ENCODE measurements at regions not wholly inside any gene's neighbourhood (a gene's known extent, or its start where the extent isn't known, plus 50 kb on each side); places are given as distances from the start of the nearest gene placed in this dataset.

- no peaks in the 10 kb centered on the region for H3K36me3 ChIP-seq (ENCODE audit: control insufficient read depth, low read length)
- TF ChIP-seq EZH2phosphoT487 (IDR thresholded peaks at IDR 0.05; ENCODE audit: borderline replicate concordance, low read length) = no peak
- TF ChIP-seq CTCF (IDR thresholded peaks at IDR 0.05; ENCODE audit: low read depth, low read length, poor library complexity, severe bottlenecking) = no peak
- H3K9me3 ChIP-seq (ENCODE audit: control insufficient read depth, insufficient read depth, low read length) = no peaks in the 10 kb centered on the region
- H3F3A ChIP-seq (ENCODE audit: control insufficient read depth, insufficient read depth) = no peaks in the 10 kb centered on the region
- no peak overlapping the region for H3K4me2 ChIP-seq (ENCODE audit: low read length)
- no peak overlapping the region for H3K4me3 ChIP-seq (ENCODE audit: low read length)
- no peaks in the 10 kb centered on the region for H3K79me2 ChIP-seq (ENCODE audit: control insufficient read depth, low read length)
- no peaks in the 10 kb centered on the region for H3K9me2 ChIP-seq (replicated peaks; ENCODE audit: control insufficient read depth, low read length)
- H4K20me1 ChIP-seq (ENCODE audit: control insufficient read depth, insufficient read depth, low read depth, low read length) = no peaks in the 10 kb centered on the region
- H3K4me1 ChIP-seq (ENCODE audit: control insufficient read depth, low read length) = no peaks in the 10 kb centered on the region
- 0 out of 2 replicates have a peak, but pooled peaks cover 4% of the 10 kb centered on the region for H3K27me3 ChIP-seq (ENCODE audit: control insufficient read depth, low read length)
- no peak overlapping the region for H3K27ac ChIP-seq (ENCODE audit: low read depth, low read length)
Observed at GRCh38 chr7:155878674-155879073, 66.4 kb upstream of the SHH start.

DNA sequence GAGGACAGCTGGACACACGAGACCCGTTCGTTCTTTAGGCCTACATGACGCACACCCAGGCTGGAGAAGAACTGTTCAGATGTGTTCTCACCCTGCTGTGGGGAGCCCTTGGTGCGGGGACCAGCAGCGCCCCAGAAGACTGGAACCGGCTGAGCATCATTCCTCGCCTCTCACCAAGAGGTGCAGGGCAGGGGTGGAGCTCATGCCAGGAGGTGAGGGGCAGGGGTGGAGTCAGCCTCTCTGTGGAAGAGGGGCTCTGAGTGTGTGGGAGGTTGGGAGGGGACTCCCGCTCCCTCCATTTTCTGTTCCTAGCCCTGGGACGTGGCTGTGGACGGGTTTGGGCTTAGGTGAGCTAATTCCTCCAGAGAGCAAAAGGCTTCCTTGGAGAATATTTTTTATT is 66.0 kb upstream of the SHH start:
- no peaks in the 10 kb centered on the region for H3K9me3 ChIP-seq (ENCODE audit: control insufficient read depth, insufficient read depth, low read length)
- TF ChIP-seq CTCF (IDR thresholded peaks at IDR 0.05; ENCODE audit: low read depth, low read length, poor library complexity, severe bottlenecking) (no peak), EZH2phosphoT487 (IDR thresholded peaks at IDR 0.05; ENCODE audit: borderline replicate concordance, low read length) (no peak)
- H3K27me3 ChIP-seq (ENCODE audit: control insufficient read depth, low read length) = 0 out of 2 replicates have a peak, but pooled peaks cover 4% of the 10 kb centered on the region
- H3K9me2 ChIP-seq (replicated peaks; ENCODE audit: control insufficient read depth, low read length) = no peaks in the 10 kb centered on the region
- no peaks in the 10 kb centered on the region for H3K79me2 ChIP-seq (ENCODE audit: control insufficient read depth, low read length)
- H3K4me1 ChIP-seq (ENCODE audit: control insufficient read depth, low read length) = no peaks in the 10 kb centered on the region
- H3K4me2 ChIP-seq (ENCODE audit: low read length) = no peak overlapping the region
- H3K4me3 ChIP-seq (ENCODE audit: low read length) = no peak overlapping the region
- H3F3A ChIP-seq (ENCODE audit: control insufficient read depth, insufficient read depth) = no peaks in the 10 kb centered on the region
- H3K36me3 ChIP-seq (ENCODE audit: control insufficient read depth, low read length) = no peaks in the 10 kb centered on the region
- H3K27ac ChIP-seq (ENCODE audit: low read depth, low read length) = no peak overlapping the region
- no peaks in the 10 kb centered on the region for H4K20me1 ChIP-seq (ENCODE audit: control insufficient read depth, insufficient read depth, low read depth, low read length)

DNA sequence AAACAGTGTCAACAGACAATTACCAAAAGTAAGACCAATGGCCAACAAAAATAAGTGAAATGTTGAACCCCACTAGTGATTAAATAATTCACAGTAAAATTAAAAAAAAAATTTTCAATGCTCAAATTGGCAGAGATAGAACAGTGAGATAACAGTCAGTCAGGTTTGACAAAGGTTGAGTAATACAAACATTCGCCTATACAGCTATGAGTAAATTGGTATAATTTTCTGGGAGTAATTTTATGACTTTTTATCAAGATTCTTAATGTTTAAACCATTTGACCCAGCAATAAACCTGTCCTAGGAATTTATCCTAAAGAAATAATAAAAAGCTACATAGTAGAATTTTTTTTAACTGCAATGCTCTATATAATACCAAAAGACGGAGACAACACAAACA is 64.9 kb upstream of the SHH start:
- H4K20me1 ChIP-seq (ENCODE audit: control insufficient read depth, insufficient read depth, low read depth, low read length) = no peaks in the 10 kb centered on the region
- H3K27me3 ChIP-seq (ENCODE audit: control insufficient read depth, low read length) = 0 out of 2 replicates have a peak, but pooled peaks cover 4% of the 10 kb centered on the region
- H3K4me1 ChIP-seq (ENCODE audit: control insufficient read depth, low read length) = no peaks in the 10 kb centered on the region
- H3K9me3 ChIP-seq (ENCODE audit: control insufficient read depth, insufficient read depth, low read length) = no peaks in the 10 kb centered on the region
- no peaks in the 10 kb centered on the region for H3K9me2 ChIP-seq (replicated peaks; ENCODE audit: control insufficient read depth, low read length)
- no peak overlapping the region for H3K4me2 ChIP-seq (ENCODE audit: low read length)
- H3K36me3 ChIP-seq (ENCODE audit: control insufficient read depth, low read length) = no peaks in the 10 kb centered on the region
- H3K4me3 ChIP-seq (ENCODE audit: low read length) = no peak overlapping the region
- TF ChIP-seq EZH2phosphoT487 (IDR thresholded peaks at IDR 0.05; ENCODE audit: borderline replicate concordance, low read length) (no peak), CTCF (IDR thresholded peaks at IDR 0.05; ENCODE audit: low read depth, low read length, poor library complexity, severe bottlenecking) (no peak)
- H3K27ac ChIP-seq (ENCODE audit: low read depth, low read length) = no peak overlapping the region
- no peaks in the 10 kb centered on the region for H3F3A ChIP-seq (ENCODE audit: control insufficient read depth, insufficient read depth)
- H3K79me2 ChIP-seq (ENCODE audit: control insufficient read depth, low read length) = no peaks in the 10 kb centered on the region

Data from DOHH2 (cell line).